ENCODE measurements at regions not wholly inside any gene's neighbourhood (a gene's known extent, or its start where the extent isn't known, plus 50 kb on each side); places are given as distances from the start of the nearest gene placed in this dataset.

- H3K36me3 Mint-ChIP-seq (ENCODE audit: low read depth) = no peaks in the 10 kb centered on the region
- no peak overlapping the region for H3K27ac Mint-ChIP-seq
- H3K4me1 Mint-ChIP-seq = no peaks in the 10 kb centered on the region
- H3K27me3 Mint-ChIP-seq (ENCODE audit: low read depth) = no peaks in the 10 kb centered on the region
- H3K9me3 Mint-ChIP-seq = no peaks in the 10 kb centered on the region
- no peak for TF ChIP-seq CTCF (IDR thresholded peaks at IDR 0.05; ENCODE audit: unreplicated experiment in 3 of 3)
- no peak overlapping the region for H3K4me3 Mint-ChIP-seq
These were observed 187.8 kb upstream of the FSHR start for GRCh38 chr2:49342156-49342555.

- H3K27me3 Mint-ChIP-seq (ENCODE audit: low read depth) = no peaks in the 10 kb centered on the region
- no peaks in the 10 kb centered on the region for H3K9me3 Mint-ChIP-seq
- no peak overlapping the region for H3K27ac Mint-ChIP-seq
- H3K36me3 Mint-ChIP-seq (ENCODE audit: low read depth) = no peaks in the 10 kb centered on the region
- TF ChIP-seq CTCF (IDR thresholded peaks at IDR 0.05; ENCODE audit: unreplicated experiment in 3 of 3) = no peak
- H3K4me3 Mint-ChIP-seq = no peak overlapping the region
- no peaks in the 10 kb centered on the region for H3K4me1 Mint-ChIP-seq
These were observed 181.2 kb upstream of the FSHR start for GRCh38 chr2:49335546-49335945.

GRCh38 chr2:49332415-49332814 is 178.1 kb upstream of the FSHR start:
- Mint-ChIP-seq H3K4me3 (no peak overlapping the region), H3K9me3 (no peaks in the 10 kb centered on the region), H3K4me1 (no peaks in the 10 kb centered on the region), H3K27ac (no peak overlapping the region), H3K27me3 (ENCODE audit: low read depth) (no peaks in the 10 kb centered on the region), H3K36me3 (ENCODE audit: low read depth) (no peaks in the 10 kb centered on the region)
- peak in 2 of 3 experiments; percentile 12 to 15 for TF ChIP-seq CTCF (IDR thresholded peaks at IDR 0.05; ENCODE audit: unreplicated experiment in 3 of 3)

GRCh38 chr2:49318531-49318930 is 164.2 kb upstream of the FSHR start:
- peak overlapping the region in 1 of 3 experiments; percentile 38 for H3K27ac Mint-ChIP-seq
- no peaks in the 10 kb centered on the region for H3K27me3 Mint-ChIP-seq (ENCODE audit: low read depth)
- H3K36me3 Mint-ChIP-seq (ENCODE audit: low read depth) = no peaks in the 10 kb centered on the region
- peaks cover 13% of the 10 kb centered on the region for H3K9me3 Mint-ChIP-seq
- TF ChIP-seq CTCF (IDR thresholded peaks at IDR 0.05; ENCODE audit: unreplicated experiment in 3 of 3) = no peak
- no peaks in the 10 kb centered on the region for H3K4me1 Mint-ChIP-seq
- H3K4me3 Mint-ChIP-seq = no peak overlapping the region

GRCh38 chr2:49309461-49309860 is 155.1 kb upstream of the FSHR start:
- no peaks in the 10 kb centered on the region for H3K4me1 Mint-ChIP-seq

More at GRCh38 chr2:49309461-49309860, 155.1 kb upstream of the FSHR start:
- Mint-ChIP-seq H3K4me3 (no peak overlapping the region), H3K27me3 (ENCODE audit: low read depth) (no peaks in the 10 kb centered on the region), H3K36me3 (ENCODE audit: low read depth) (no peaks in the 10 kb centered on the region), H3K9me3 (peaks cover 9% of the 10 kb centered on the region), H3K27ac (no peak overlapping the region)
- TF ChIP-seq CTCF (IDR thresholded peaks at IDR 0.05; ENCODE audit: unreplicated experiment in 3 of 3) = no peak
